Skin epidermis (tissue), 12 donors: ENCODE measurements at regions not wholly inside any gene's neighbourhood (a gene's known extent, or its start where the extent isn't known, plus 50 kb on each side); places are given as distances from the start of the nearest gene placed in this dataset.

Source experiments
- H3K27ac ChIP-seq, 21 experiments: fragments of 200-600 bp; sonication (generic) in 11 of 21; one replicate each; pipeline ENCODE4 v1.5.0; 2020; ENCODE audit warnings: mild to moderate bottlenecking in 3 of 21, inconsistent platforms in 2 of 21, moderate library complexity in 2 of 21
- H3K4me3 ChIP-seq, 7 experiments: fragments of 200-600 bp; sonication (generic) in 2 of 7; one replicate each; pipeline ENCODE4 v1.5.0; 2020; ENCODE audit warnings: inconsistent platforms in 2 of 7, mild to moderate bottlenecking in 2 of 7, moderate library complexity in 1 of 7

DNA sequence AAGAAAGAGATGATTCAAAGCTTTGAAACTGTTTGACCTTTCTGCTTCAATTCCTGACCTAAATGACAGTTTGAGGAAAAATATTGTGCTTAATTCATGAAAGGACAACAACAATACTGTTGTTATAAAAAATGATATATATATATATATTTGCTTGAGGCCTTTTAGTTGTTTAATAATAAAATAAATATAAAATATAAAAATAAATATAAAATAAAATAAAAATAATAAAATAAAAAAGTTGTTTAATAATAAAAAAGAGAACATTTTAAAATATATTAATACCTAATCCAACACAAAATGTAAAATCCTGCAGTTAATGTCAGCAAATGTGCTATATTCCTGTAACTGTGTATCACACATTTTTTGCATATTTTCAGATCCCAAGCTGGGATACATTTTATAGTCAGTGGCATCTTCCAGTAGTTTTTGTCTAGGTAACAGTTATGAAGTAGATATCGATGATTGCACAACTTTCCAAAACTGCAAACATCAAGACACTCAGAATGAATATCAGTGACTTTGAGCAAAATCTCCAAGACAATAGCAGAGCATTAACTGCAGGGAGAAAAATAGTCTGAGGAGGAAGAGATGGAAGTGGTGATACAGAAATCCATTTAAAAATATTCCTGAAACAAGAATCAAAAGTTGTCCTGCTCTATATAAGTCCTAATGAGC lies 375.5 kb upstream of the KLHL1 start:
- no peak overlapping the region for H3K27ac ChIP-seq

DNA sequence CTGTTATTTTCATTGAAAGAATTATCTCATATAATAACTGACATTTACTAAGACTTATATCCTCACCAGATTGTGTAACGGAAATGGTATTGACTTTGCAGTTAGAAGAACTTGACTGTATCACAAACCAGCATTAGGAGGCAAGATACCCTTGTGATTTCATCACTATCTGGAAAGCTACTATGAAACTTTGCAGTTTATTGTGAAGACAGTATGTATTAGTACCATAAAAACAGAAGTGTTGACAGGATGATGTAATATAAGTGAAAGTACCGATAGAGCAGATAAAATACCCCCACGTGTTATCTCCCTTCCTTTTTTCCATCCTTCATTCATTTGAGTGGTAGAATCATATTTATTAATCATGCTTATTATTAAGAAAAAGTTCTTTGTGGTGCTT lies 365.7 kb upstream of the KLHL1 start:
- no peak overlapping the region for H3K27ac ChIP-seq
- H3K4me3 ChIP-seq: no peak overlapping the region

More for the DNA sequence above, 375.5 kb upstream of the KLHL1 start:
- H3K4me3 ChIP-seq: no peak overlapping the region

GRCh38 chr13:70469077-70469476 lies 360.8 kb upstream of the KLHL1 start:
- Histone ChIP-seq H3K27ac (no peak overlapping the region), H3K4me3 (no peak overlapping the region)

GRCh38 chr13:70457474-70457873 lies 349.2 kb upstream of the KLHL1 start:
- H3K4me3 ChIP-seq: no peak overlapping the region

DNA sequence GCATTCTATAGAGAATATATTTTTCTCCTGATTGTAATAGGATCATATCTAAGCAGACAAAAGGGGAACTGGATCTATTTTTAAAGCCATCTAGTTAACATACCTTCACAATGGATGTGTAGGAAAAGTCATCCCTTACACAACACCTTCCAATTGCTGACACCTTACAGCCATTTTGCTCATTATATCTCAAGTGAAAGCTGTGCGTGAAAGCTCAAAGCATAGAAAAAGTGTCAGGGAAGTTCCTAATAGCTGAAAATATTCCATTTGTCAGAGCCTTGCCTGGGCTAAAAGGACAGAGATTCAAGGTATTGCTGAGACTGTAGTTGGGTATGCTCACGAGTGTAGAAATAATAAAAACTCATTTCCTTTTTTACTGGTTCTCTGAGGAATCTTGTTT lies 340.6 kb upstream of the KLHL1 start:
- H3K27ac ChIP-seq: no peak overlapping the region
- H3K4me3 ChIP-seq: no peak overlapping the region

More at GRCh38 chr13:70457474-70457873, 349.2 kb upstream of the KLHL1 start:
- H3K27ac ChIP-seq: no peak overlapping the region

DNA sequence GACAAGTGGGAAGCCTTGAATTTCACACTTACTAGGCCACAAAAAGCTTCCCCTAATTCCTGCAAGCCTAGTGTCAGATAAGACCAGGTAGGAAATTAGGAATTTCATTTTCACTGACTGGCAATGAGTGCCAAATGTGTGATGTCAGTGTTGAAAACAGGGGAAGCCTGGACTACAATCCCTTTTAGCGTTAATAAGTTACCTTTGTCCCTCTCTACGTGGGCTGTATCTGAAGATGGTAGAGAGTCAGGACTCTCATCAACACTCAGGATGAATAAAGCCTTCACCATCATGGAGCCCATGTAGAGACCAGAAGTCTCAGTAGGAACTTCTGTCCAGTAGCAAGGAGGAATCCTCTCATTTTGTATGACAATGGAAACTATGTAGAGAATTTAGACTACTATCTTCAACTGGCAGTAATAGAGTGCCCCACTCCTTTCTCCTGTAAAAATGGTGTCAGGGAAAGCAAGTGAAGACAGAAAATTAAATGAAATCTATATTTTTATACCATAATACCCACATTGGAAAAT lies 324.1 kb upstream of the KLHL1 start:
- H3K4me3 ChIP-seq: no peak overlapping the region

DNA sequence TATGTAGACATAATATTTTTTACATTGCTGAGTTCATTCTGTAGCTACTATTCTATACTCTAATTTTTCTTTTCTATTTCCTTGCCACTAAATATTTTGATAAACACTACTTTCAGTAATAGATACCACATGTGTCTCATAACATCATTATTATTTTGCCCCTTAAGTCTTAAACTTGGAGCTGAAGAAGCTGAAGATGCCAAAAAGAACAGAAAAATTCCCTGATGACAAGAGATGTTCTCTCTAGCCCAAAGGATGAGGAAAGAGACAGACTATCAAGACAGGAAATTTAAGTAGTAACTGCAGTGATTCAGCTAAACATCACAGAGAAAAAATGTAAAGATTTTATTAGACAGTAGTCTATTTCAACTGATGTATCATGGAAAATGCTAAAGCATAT lies 322.0 kb upstream of the KLHL1 start:
- Histone ChIP-seq H3K27ac (no peak overlapping the region), H3K4me3 (no peak overlapping the region)

More for the DNA sequence above, 324.1 kb upstream of the KLHL1 start:
- H3K27ac ChIP-seq: no peak overlapping the region

DNA sequence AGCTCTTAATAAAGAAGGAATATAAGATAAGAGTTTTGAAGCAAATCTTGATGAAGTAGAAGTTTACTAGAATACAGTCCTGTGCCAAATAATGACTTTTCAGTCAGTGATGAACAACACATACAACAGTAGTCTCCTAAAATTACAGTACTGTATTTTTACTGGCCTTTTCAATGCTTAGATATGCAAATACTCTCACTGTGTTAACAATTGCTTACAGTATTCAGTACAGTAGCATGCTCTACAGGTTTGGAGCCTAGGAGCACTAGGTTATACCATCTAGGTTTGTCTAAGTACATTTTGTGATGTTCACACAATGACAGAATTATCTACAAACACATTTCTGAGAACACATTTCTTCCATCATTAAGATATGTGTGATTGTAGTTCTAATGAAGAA lies 316.7 kb upstream of the KLHL1 start:
- Histone ChIP-seq H3K27ac (no peak overlapping the region), H3K4me3 (no peak overlapping the region)

- Histone ChIP-seq H3K4me3 (no peak overlapping the region), H3K27ac (no peak overlapping the region)
These were observed 316.2 kb upstream of the KLHL1 start for GRCh38 chr13:70424428-70424827.

GRCh38 chr13:70415136-70415535 lies 306.9 kb upstream of the KLHL1 start:
- Histone ChIP-seq H3K4me3 (no peak overlapping the region), H3K27ac (no peak overlapping the region)

GRCh38 chr13:70408865-70409264 lies 300.6 kb upstream of the KLHL1 start:
- Histone ChIP-seq H3K27ac (no peak overlapping the region), H3K4me3 (no peak overlapping the region)

DNA sequence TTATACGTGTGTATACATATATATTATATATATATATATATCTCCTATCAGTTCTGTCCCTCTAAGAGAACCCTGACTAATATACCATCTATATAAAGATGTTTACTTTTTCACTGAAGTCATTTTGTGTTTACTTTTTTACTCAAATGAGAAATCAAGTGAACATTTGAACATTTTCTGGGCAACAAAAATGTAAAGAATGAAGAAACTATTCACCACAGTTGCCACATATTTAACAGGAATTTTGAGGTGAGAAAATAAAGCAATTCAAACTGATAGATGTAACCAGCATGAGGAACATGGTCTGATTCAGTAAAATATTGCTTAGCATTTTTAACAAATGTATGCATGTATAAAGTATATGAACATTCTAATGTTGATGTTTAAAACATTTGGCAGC lies 299.2 kb upstream of the KLHL1 start:
- no peak overlapping the region for H3K27ac ChIP-seq
- no peak overlapping the region for H3K4me3 ChIP-seq

DNA sequence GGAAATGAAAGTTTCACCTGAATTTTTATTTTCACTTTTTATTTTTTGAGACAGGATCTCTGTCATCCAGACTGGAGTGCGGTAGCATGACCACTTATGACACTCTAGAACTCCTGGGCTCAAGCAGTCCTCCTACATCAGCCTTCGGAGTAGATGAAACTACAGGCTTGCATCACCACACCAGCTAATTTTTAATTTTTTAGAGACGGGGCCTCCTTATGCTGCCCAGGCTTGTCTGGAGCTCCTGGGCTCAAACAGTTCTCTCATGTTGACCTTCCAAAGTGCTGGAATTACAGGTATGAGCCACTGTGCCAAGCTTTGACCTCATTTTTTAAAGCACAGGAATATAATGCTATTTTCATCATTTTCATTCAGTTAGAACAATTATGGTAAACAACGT lies 297.0 kb upstream of the KLHL1 start:
- H3K4me3 ChIP-seq: no peak overlapping the region
- no peak overlapping the region for H3K27ac ChIP-seq

DNA sequence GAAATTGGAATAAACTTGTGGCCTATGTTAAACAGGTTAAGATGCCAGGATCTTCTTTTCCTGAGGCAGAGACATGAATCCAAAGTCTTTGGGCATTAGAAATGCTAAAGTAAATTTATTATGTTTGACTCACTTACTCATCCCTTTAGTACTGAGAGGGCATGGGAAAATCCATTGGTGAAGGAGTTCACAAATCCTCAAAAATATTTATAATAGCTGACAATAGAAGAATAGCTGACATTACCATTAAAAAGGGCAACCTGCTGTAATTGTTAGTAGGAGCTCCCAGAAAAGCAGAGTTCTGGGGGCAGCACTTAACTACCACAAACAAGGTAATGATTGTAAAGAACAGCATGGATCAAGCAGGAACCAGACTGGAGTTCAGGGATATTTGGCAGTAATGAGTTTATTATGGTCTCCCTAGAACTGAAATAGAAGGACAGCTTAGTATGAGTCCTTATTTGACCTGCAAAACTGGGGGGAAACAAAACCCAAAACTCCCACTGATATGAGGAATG lies 285.8 kb upstream of the KLHL1 start:
- Histone ChIP-seq H3K4me3 (no peak overlapping the region), H3K27ac (no peak overlapping the region)

- Histone ChIP-seq H3K4me3 (no peak overlapping the region), H3K27ac (no peak overlapping the region)
These were observed 283.4 kb upstream of the KLHL1 start for GRCh38 chr13:70391678-70392077.

GRCh38 chr13:70390968-70391367 lies 282.7 kb upstream of the KLHL1 start:
- H3K4me3 ChIP-seq: no peak overlapping the region
- no peak overlapping the region for H3K27ac ChIP-seq

GRCh38 chr13:70390064-70390463 lies 281.8 kb upstream of the KLHL1 start:
- Histone ChIP-seq H3K4me3 (no peak overlapping the region), H3K27ac (no peak overlapping the region)

DNA sequence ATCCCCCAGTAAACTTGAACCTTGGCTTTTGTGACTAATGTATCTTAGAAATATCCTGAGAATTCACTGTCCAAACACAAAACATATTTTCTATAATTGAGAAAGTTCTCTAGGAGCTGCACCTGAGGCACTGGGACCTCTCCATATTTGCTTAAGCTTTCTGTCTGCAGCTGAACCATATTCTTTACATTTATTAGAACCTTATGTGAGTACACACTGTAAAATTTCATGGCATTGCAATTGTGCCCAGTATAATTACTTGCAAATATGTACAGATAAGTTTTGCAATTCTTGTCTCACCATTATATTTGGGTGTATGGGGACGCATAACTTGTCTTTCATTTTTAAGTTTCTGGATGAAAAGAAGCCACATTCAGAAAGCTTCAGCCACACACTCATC lies 280.7 kb upstream of the KLHL1 start:
- Histone ChIP-seq H3K4me3 (no peak overlapping the region), H3K27ac (no peak overlapping the region)

DNA sequence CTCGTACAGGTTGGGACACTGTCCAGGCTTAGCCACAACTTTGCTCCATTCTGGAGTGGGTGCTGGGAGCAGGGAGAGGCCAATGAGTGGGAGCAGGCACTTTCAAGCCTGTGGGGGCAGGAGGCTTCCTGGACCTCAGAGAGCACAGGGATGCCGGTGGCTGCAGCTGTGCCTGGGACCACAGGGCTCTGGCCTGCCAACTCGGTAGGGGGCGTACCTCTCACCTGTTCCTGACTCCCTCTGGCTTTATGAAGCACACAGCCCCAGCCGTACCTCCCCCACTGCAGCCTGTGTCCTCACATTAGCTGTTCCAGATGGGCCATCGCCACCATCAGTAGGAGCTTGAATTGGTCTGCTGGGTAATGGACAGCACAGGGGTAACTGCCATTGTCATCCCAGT lies 278.7 kb upstream of the KLHL1 start:
- Histone ChIP-seq H3K27ac (no peak overlapping the region), H3K4me3 (no peak overlapping the region)

DNA sequence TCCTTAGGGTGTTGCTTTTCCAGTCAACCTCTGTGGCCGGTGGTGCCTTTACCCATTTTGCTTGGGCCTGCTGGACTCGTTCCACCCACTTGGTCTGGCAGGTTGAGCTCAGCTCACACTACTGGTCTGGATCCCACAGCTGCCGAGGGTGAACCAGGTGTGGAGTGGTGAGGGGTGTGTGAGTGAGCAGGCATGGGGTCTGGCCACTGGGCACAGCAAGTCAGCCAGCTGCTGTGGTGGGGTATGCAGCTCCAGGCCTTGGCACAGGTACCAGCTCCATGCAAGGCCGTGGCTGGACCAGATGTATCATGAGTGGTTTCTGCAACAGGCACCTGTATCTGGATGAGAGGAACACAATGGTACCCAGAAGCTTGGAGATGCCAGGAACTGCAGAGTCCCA lies 277.6 kb upstream of the KLHL1 start:
- Histone ChIP-seq H3K27ac (no peak overlapping the region), H3K4me3 (no peak overlapping the region)

DNA sequence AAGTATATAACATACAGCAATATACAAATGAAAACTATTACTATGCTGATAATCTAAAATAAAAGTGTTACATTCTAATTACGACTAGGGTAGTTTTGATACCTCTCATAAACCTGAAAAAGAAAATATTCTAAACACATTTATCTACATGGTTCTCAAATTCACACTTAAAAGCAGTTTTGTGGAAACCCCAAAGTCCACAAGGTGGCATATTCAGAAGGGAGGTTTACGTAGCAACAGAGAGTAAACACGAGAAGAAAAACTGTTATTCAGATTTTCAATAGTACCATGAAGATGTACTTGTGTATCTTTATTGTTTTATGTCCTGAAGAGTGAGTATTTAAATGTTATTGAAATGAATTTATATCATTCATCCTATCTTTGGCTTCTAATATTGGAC lies 275.9 kb upstream of the KLHL1 start:
- no peak overlapping the region for H3K27ac ChIP-seq
- no peak overlapping the region for H3K4me3 ChIP-seq

DNA sequence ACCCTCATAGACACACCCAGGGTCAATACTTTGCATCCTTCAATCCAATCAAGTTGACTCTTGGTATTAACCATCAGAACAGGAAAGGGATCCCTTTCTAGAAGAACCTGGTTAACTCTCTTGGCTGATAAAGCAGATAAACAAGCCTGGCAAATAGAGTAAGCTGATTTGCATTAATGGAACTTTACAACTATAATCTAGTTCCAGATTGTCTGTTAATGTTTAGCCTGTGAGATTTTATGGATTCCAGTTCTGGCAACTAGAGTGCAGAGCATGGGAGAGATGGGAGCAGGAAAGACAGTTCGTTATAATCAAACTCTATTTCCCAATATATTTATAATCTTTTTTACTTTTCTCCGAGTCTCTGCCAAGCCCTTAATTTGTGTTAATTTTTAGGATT lies 272.6 kb upstream of the KLHL1 start:
- H3K27ac ChIP-seq: no peak overlapping the region
- H3K4me3 ChIP-seq: no peak overlapping the region
